GM18507 (cell line): ENCODE measurements at regions not wholly inside any gene's neighbourhood (a gene's known extent, or its start where the extent isn't known, plus 50 kb on each side); places are given as distances from the start of the nearest gene placed in this dataset.
"Not testable (repeated sequence)": the region's sequence is repeated elsewhere in the genome, so short reads cannot be mapped to it uniquely, and the experiment has no call there.

Experiments
- DNase-seq: peaks from one replicate; pipeline ENCODE4 v3.0.0; 2011; ENCODE audit warnings: low read depth; ENCODE audit not compliant: insufficient read length; ENCODE audit errors: extremely low spot score
- FAIRE-seq: peaks from 2 replicates; lab custom pipeline; 2011; peaks lifted over from hg19 to GRCh38; lab: Jason Lieb, UNC

DNA sequence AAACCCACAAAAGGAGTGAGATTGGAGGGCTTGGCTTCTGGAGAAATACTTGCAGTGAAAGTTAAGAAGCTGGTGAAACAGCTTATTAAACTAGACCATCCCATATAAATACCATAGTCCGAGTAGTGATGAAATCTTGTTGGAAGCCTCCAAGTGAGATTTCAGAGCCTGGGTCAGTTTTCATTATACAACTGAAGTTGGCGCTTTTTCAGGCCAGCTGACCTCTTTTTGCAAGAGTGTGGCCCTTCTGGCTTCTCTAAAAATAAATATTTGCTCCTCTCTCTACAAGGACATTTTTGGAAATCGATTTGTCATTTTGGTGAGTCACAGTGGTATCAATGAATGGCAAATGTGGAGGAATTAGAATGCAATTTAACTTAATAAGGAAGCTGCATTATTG lies 51.2 kb upstream of the THRB start:
- FAIRE-seq: no peak
- DNase-seq: no peak

DNA sequence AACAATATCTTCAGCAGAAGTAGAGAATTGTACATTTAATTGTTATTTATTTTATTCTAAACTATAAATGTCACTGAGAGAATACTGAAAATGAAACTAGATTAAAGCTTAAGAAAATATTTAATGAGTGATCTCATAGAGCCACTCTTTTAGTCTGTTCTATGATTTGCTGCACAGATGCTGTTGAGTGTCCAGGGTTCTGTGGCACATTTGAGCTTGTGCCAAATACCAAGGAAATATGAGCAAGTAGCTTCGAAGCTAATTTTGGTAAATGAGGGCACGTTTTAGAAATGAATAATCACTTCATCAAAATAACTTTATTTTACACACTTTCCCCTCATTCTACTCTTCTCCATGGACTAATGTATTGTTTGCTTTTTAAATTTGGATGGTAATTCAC lies 53.6 kb upstream of the THRB start:
- FAIRE-seq (no peak), DNase-seq (no peak)

DNA sequence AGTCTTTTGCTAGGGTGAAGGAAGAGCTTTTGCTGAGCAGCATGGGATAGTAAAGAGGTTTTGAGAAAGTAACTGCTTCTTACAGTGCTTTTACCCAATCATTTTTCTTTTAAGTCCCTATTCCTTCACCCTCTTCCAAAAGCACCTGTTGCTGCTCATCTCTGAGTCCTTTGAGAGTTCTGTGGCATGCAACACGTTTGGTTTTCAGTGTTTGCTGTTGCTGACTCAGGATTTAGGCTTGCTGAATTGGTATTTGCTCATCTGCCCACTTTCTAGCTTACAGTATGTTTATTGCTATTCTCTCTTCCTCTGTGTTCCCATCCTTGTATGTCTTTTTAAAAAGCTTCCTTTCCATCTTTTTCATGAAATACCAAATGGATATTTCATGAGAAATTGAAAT lies 55.9 kb upstream of the THRB start:
- DNase-seq (no peak), FAIRE-seq (no peak)

- FAIRE-seq (no peak), DNase-seq (no peak)
These were observed 57.0 kb upstream of the THRB start for GRCh38 chr3:24551626-24552025.

DNA sequence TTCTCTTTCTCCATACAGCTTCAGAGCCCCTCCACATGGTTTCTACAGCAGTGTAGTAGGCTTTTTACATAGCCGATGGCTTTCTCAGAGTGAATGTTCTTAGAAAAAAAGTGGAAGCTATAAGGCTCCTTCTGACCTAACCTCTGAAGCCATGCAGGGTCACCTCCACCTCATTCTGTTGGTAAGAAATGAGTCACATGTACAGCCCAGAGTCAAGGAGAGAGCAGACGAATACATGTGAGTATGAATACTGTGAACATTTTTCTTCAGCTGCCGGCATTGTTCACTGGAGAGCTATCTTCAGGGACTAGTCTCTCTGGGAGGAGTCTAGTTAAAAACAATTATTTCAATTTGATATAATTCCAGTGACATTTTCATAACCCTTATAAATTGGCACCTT lies 68.2 kb upstream of the THRB start:
- FAIRE-seq (no peak), DNase-seq (no peak)

DNA sequence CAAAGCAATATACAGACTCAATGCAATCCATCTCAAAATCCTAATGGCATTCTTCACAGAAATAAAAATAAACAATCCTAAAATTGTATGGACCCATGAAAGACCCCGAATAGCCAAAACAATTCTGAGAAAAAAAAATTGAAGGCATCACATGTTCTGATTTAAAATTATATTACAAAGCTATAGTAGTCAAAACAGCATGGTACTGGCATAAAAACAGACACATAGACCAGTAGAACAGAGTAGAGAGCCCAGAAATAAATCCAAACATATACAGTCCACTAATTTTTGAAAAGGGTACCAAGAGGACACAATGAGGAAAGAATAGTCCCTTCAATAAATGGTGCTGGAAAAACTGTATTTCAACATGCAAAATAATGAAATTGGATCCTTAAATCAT lies 70.4 kb upstream of the THRB start:
- FAIRE-seq (no peak), DNase-seq (no peak)

GRCh38 chr3:24565656-24566055 lies 71.0 kb upstream of the THRB start:
- FAIRE-seq (no peak), DNase-seq (no peak)

- no peak for FAIRE-seq
- DNase-seq: no peak
These were observed 72.3 kb upstream of the THRB start for GRCh38 chr3:24566927-24567326.

- FAIRE-seq, DNase-seq: not testable (repeated sequence)
These were observed 77.8 kb upstream of the THRB start for GRCh38 chr3:24572409-24572808.

DNA sequence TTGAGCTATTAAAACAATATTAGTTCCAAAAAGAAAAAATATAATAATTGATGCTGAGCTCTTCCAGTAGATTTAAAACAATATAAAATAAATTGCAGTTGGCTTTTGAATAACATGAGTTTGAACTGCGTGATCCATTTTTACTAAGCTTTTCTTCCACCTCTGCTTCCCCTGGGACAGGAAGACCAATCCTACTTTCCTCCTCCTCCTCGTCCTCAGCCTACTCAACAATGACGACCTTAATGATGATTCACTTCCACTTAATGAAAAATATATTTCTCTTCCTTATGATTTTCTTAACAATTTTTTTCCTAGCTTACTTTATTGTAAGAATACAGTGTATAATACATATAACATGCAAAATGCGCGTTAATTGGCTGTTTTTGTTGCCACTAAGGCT lies 78.9 kb upstream of the THRB start:
- FAIRE-seq: no peak
- no peak for DNase-seq

GRCh38 chr3:24578324-24578723 lies 83.7 kb upstream of the THRB start:
- no peak for DNase-seq
- no peak for FAIRE-seq

DNA sequence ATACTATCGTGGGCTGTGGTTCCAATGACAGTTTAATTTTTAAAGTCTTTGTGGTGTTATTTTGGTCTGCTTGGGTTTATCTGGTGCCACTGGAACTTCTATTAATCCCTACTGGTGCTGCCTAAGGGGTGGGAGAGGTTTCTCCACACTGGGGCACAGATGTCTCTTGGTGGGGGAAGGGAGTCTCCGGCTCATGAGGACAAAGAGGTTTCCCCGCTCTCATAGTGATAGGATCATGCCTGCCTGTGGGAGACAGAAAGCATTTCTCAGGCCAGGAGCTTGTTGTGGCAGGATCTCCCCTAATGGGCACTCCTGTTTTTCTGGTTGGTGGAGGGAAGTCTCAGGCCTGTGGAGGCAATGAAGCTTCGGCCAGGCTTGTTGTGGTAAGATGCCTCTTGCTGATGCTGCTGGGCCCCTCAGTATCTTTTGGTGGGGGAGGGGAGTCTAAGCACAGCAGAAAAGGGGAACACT lies 84.3 kb upstream of the THRB start:
- no peak for FAIRE-seq

GRCh38 chr3:24582431-24583403 lies 88.1 kb upstream of the THRB start:
- no peak for FAIRE-seq
- no peak for DNase-seq

More for the DNA sequence above, 84.3 kb upstream of the THRB start:
- no peak for DNase-seq

DNA sequence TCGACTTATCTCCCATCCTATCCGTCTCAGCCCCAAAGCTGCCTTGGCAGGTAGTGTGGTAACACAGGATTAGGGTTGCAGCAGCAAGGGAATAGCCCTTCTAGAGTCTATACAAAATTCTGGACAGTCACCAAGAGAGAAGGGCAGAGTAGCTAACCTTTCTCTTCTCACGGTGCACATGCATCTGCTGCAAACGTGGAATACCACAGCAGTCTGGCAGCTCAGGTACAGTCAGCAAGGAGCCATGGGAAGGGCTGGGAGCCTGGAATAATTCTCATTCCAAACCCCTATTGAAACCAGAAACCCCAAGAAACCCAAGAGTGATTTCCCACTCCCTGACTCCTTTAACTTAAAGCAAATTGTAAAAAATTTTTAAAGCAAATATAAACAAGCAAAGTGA lies 92.3 kb upstream of the THRB start:
- DNase-seq (no peak), FAIRE-seq (no peak)

DNA sequence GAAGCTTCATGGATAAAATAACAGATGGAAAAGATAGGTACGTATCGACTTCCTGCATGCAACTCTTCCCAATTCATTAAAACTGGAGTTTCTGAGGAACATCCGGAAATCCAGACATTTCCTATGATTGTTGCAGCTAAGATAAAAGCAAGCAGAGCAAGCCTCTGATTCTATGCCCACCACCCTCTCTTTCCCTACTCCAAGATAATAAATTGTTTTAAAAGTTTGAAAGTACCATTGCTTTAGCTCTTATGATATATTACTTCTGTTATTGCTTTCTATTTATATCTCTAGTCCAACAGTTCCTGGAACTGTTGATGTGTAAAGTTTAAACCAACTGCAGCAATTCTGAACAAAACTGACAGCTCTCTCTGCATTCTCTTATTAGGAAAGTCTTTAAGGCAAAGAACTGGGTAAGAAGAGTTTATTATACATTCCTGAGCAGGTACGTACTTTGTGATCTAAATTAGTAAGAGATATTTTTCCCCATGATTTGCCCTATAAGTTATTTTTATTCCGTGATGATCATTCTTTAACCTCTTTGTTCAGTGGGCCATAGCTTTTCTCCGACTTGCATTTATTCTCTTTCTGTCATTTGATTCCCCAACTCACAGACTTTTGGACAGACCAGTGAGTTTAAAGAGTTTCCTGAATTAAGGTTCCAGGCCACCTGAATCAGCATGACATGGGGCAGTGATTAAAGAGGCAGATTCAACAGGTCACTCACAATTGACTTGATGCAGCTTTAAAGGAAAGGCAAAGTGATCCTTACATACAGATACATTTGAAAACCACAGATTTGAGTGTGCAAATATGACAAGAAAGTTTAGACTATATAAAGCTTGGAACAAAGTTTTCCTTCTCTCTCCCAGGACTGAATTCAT lies 94.2 kb upstream of the THRB start:
- FAIRE-seq: no peak
- no peak for DNase-seq

- no peak for DNase-seq
- no peak for FAIRE-seq
These were observed 94.8 kb upstream of the THRB start for GRCh38 chr3:24589513-24589851.

DNA sequence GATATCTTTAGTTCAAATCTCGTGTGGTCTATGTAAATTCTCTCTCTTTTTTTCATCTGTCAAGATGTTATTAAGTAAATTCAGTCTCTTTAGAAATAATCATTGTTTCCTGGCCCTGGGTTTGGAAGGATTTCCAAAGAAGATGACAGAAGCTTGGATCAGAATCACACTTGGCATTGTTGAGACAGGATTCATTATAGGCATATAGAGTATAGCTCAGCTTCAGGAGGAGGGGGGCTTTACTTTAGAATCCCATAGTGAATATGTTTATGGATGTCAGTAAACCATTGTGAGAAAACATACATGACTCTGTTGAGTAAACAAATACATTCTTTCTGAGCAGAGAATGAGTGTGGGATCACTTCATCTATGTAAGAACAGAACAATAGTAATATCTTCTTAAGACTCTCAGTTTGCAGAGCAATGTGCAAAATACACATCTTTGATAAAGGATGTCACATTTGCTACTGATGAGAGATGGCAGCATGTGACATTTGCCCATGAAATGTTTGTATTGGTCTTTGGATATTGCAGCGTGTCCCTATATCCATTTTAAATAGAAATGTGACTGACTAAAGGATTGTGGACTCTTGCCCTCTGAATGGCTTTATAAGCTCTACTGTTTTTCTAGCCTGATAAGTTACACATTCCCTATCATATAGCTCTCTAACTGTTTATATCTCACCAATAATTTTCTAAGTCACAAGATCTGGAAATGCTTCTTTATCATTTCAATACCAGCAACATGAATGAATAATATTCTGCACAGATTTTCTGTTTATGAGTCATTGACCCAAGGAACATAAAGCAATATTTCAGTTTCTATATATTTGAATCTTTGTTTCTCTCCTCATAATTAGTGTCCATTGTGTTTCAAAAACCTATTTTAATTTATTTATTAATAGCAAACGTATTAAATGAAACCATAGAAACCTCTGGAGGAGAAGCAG lies 95.6 kb upstream of the THRB start:
- DNase-seq (no peak), FAIRE-seq (no peak)

- FAIRE-seq: no peak
These were observed 96.5 kb upstream of the THRB start for GRCh38 chr3:24591191-24591590.

More at GRCh38 chr3:24591191-24591590, 96.5 kb upstream of the THRB start:
- no peak for DNase-seq
